NT2/D1 (cell line): ENCODE measurements at regions not wholly inside any gene's neighbourhood (a gene's known extent, or its start where the extent isn't known, plus 50 kb on each side); places are given as distances from the start of the nearest gene placed in this dataset.

Experiments used
- DNase-seq: peaks from one replicate; pipeline ENCODE4 v3.0.0-alpha.2; 2011; ENCODE audit warnings: low read depth, low spot score
- H3K27me3 ChIP-seq: 2 replicates; pipeline ENCODE4 v1.6.0; 2011; ENCODE audit warnings: mild to moderate bottlenecking; ENCODE audit not compliant: insufficient read length, insufficient read depth
- H3K36me3 ChIP-seq: 2 replicates; pipeline ENCODE4 v1.6.1; 2011; ENCODE audit warnings: mild to moderate bottlenecking, low read length, mixed read lengths; ENCODE audit not compliant: insufficient read depth, insufficient read length
- H3K4me1 ChIP-seq: 2 replicates; pipeline ENCODE4 v1.5.1; 2011; ENCODE audit not compliant: insufficient read depth, insufficient read length
- H3K4me3 ChIP-seq: 2 replicates; pipeline ENCODE4 v1.5.1; 2011; ENCODE audit warnings: low read depth; ENCODE audit not compliant: insufficient read length
- H3K9ac ChIP-seq: 2 replicates; pipeline ENCODE4 v1.6.0; 2011; ENCODE audit warnings: low read depth; ENCODE audit not compliant: insufficient read length
- H3K9me3 ChIP-seq: 2 replicates; pipeline ENCODE4 v1.5.1; 2011; ENCODE audit warnings: mild to moderate bottlenecking, low read length; ENCODE audit not compliant: insufficient read depth
- SUZ12 ChIP-seq: IDR thresholded peaks from 2 replicates; pipeline ENCODE4 v1.6.1; 2011; ENCODE audit not compliant: insufficient read length, insufficient read depth; ENCODE audit errors: extremely low read depth
- YY1 ChIP-seq: IDR thresholded peaks from 2 replicates; pipeline ENCODE4 v1.6.1; 2011; ENCODE audit not compliant: insufficient read length, insufficient read depth
- ZNF274 ChIP-seq: IDR thresholded peaks from 2 replicates; pipeline ENCODE4 v1.6.1; 2011; ENCODE audit warnings: mild to moderate bottlenecking, low read depth, low read length

DNA sequence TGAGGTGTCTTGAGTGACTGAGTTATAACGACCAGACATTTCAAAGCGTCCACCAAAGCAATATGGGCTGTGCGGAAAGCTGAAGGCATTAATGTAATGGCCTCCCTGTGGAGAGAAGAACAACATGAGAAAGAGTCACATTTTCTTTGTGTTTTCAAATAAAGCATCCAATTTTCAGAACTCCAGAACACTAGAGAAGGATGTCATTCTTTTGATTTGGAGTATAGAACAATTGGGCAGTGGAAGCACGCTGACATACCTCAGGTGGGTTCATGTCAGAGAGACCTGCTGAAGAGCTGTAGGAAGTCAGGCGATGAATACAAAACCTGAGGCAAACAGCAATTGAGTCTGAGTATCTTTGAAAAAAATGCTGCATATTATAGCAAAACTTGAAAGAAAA lies 556.5 kb downstream of the GABRG2 start:
- Histone ChIP-seq H3K36me3 (no peaks in the 10 kb centered on the region), H3K4me1 (no peaks in the 10 kb centered on the region), H3K4me3 (no peak overlapping the region), H3K27me3 (no peaks in the 10 kb centered on the region), H3K9ac (no peak overlapping the region), H3K9me3 (no peaks in the 10 kb centered on the region)
- no peak for TF ChIP-seq YY1
- TF ChIP-seq SUZ12: no peak
- TF ChIP-seq ZNF274: no peak
- no peak for DNase-seq

DNA sequence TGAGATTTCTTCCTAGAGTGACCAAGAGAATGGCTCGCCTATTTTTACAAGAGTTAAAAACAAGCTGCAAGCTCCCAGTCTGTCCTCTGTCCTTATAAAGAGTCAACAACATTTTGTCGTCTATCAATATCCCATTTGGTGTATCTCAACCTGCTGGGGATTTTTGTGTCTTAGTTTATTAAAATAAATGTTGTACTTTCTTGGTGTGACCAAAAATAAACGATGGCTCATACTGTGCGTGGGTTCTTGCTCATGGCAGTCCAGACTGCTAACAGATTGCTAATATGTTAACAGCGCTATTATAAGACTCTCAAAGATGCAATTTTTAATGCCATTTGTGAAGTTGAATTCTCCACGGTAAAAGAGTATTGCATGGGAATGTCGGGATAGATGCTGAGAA lies 569.9 kb downstream of the GABRG2 start:
- H3K9me3 ChIP-seq: peaks cover 18% of the 10 kb centered on the region; the same call in 1 of the 2 replicates
- no peak overlapping the region for H3K9ac ChIP-seq
- no peak overlapping the region for H3K4me3 ChIP-seq
- DNase-seq: no peak
- no peaks in the 10 kb centered on the region for H3K4me1 ChIP-seq
- no peaks in the 10 kb centered on the region for H3K27me3 ChIP-seq
- no peaks in the 10 kb centered on the region for H3K36me3 ChIP-seq
- no peak for TF ChIP-seq SUZ12
- no peak for TF ChIP-seq YY1
- no peak for TF ChIP-seq ZNF274

DNA sequence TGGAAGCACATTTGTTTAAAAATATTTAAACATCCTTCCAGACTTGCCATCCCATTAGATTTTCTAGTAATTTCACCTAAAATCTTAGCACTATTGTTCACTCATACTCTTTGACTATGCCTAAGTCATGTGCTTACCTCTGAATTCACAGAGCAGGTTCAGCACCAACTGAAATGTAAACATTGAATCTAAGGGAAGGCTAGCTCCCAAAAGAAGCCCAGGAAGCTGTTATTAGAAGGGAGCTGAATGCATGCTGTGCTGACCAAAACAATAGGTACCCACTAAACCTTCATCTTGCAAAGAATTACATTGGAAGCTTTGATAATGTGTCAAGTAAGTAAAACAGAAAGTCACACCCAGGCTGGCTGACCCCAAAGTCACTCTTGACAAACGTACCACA lies 571.3 kb downstream of the GABRG2 start:
- no peak for DNase-seq
- H3K9me3 ChIP-seq: peaks cover 13% of the 10 kb centered on the region; the same call in 1 of the 2 replicates

DNA sequence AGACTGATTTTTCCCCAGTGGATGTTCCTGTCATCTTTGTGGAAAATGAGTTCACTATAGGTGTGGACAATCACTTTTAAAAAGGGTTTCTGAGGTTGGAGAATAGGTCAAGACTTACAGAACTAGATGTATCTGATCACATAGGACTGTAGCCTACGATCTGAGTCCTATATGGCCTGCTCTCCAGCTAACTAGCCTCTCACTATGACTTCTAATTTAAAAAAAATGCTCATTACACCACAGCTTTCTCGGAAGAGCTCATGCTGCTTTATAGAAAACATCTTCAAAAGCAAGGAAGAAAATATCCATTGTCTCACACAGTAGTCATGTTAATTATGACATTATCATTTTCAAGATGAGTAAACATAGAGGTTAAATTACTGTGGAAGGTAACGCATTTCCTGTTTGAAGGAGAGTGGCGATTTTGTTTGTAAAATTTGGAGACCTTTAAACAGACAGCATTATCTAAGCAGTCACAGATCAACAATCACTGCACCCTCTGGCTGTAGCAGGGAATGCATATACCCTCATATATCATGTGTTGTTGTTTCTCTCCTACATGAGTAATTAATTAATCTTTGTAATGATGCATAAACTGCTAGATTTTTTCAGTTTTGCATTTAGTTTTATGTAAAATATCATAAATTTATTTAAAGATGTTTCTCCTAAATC lies 573.7 kb downstream of the GABRG2 start:
- Histone ChIP-seq H3K4me1 (no peaks in the 10 kb centered on the region), H3K27me3 (no peaks in the 10 kb centered on the region), H3K36me3 (no peaks in the 10 kb centered on the region), H3K9me3 (no peaks in the 10 kb centered on the region), H3K4me3 (no peak overlapping the region), H3K9ac (no peak overlapping the region)
- TF ChIP-seq YY1: no peak
- no peak for TF ChIP-seq SUZ12
- DNase-seq: no peak

More for the DNA sequence above, 571.3 kb downstream of the GABRG2 start:
- Histone ChIP-seq H3K27me3 (no peaks in the 10 kb centered on the region), H3K9ac (no peak overlapping the region), H3K4me3 (no peak overlapping the region), H3K4me1 (no peaks in the 10 kb centered on the region), H3K36me3 (no peaks in the 10 kb centered on the region)
- no peak for TF ChIP-seq SUZ12
- TF ChIP-seq YY1: no peak
- TF ChIP-seq ZNF274: no peak

DNA sequence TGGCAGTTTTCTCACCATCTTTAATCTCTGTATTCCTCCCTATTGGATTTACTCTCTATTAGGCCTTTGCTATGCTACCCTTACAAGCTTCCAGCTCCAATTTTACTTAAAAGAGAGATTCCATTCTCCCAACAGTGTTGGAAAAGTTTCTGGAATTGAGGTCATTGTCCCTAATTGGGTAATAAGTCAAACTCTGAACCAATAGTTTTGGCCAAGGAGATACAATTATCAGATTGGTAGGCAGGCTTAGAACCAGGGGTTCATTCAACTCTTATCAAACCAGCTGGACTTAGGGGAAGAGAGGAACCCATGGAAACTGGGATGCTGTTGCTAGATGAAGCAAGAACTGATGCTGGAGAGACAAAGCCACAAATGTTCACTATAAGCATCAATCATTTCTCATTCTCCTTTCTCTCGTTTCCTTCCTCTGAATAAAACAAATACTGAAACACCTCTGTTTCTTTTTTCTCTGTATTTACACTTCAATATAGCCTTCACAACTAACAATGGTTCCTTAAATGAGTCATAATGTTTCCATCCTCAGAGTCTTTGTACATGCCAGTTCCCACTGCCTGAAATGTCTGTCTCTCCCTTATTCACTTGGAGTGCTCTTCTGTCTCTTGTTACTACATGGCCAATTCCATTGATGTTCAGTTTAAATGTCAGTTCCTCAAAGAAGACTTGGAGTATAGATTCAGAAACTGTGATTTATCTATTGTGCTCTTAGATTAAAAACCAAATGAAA lies 587.3 kb downstream of the GABRG2 start:
- no peaks in the 10 kb centered on the region for H3K4me1 ChIP-seq
- H3K27me3 ChIP-seq: no peaks in the 10 kb centered on the region
- H3K36me3 ChIP-seq: no peaks in the 10 kb centered on the region
- no peak overlapping the region for H3K9ac ChIP-seq
- 0 out of 2 replicates have a peak, but pooled peaks cover 4% of the 10 kb centered on the region for H3K9me3 ChIP-seq
- H3K4me3 ChIP-seq: no peak overlapping the region
- DNase-seq: no peak
- TF ChIP-seq SUZ12: no peak
- no peak for TF ChIP-seq ZNF274
- TF ChIP-seq YY1: no peak

DNA sequence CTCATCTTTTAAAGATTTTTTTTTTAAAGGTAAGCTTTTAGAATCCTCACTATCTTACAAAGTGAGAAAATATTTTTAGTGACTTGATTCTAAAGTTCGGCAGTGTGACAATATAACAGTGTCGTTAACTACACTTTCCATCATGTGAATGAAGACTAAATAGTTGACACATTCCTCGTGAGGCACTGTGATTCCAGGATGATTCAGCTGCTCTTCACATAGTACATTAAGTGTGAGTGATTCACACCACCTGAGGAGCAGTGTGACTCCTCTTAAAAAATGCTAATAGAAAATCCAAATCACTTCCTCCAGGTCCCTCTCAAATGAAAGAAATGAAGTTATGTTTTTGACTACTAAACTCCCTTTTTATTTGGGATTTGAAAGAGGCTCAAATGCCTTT lies 589.5 kb downstream of the GABRG2 start:
- Histone ChIP-seq H3K9me3 (0 out of 2 replicates have a peak, but pooled peaks cover 4% of the 10 kb centered on the region), H3K27me3 (no peaks in the 10 kb centered on the region), H3K36me3 (no peaks in the 10 kb centered on the region), H3K4me1 (no peaks in the 10 kb centered on the region), H3K9ac (no peak overlapping the region), H3K4me3 (no peak overlapping the region)
- TF ChIP-seq ZNF274: no peak
- no peak for TF ChIP-seq YY1
- TF ChIP-seq SUZ12: no peak
- no peak for DNase-seq

DNA sequence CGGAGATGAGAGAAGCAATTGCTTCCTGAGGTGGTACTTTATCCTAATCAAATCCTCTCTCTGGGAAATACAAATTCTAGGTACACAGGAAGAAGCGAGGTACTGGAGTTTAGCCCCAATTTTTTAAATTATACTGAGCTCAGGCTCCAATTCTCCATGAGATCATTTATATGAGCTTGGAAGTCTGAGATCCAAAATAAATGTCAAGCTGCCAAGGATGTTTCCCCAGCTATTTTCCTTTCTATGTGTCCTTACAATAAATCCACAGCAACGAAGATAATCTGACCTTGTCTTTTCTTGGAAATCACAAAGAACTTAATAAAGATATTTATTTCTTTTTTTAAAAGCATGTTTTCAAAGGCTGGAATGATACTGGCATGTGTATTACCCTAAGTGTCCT lies 597.3 kb downstream of the GABRG2 start:
- no peaks in the 10 kb centered on the region for H3K4me1 ChIP-seq
- DNase-seq: no peak
- H3K27me3 ChIP-seq: no peaks in the 10 kb centered on the region
- H3K36me3 ChIP-seq: no peaks in the 10 kb centered on the region
- no peaks in the 10 kb centered on the region for H3K9me3 ChIP-seq
- no peak overlapping the region for H3K4me3 ChIP-seq
- TF ChIP-seq YY1 (no peak), SUZ12 (no peak), ZNF274 (no peak)
- no peak overlapping the region for H3K9ac ChIP-seq
